B cell (primary cell): ENCODE measurements at regions not wholly inside any gene's neighbourhood (a gene's known extent, or its start where the extent isn't known, plus 50 kb on each side); places are given as distances from the start of the nearest gene placed in this dataset.

Source experiments
- CTCF ChIP-seq: fragments of 200-600 bp; IDR thresholded peaks from one replicate; pipeline ENCODE4 v1.8.0; 2022; ENCODE audit warnings: antibody characterized with exemption, mild to moderate bottlenecking
- EZH2 ChIP-seq: IDR thresholded peaks from 2 replicates; pipeline ENCODE4 v1.6.1; 2012; ENCODE audit warnings: borderline replicate concordance, low read depth, mild to moderate bottlenecking, moderate library complexity, low read length; ENCODE audit not compliant: insufficient read depth, poor library complexity, severe bottlenecking

DNA sequence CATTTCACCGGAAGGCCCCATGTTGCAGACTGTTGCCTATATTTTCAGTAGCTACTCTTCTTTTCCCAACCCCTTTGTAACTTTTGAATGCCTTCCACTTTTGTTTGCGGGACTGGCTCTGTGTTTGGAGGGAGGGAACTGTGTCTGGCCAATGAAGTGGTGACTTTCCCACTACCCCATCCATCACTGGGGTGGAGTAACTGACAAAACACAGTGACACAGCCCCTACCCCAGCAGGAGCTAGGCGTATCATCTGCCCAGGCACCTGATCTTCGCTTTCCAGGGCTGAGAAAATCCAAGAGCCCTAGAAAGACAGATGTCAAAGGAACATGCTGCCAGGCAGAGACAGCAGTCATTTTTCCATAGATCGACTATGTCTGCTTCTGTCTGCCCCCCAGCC lies 710.6 kb upstream of the CELF2 start:
- TF ChIP-seq CTCF (no peak), EZH2 (no peak)
